Activated CD4-positive, alpha-beta T cell treated with anti-CD3 and anti-CD28 coated beads, Interleukin-2, amount 50 U/mL, for 48 hours (primary cell): ENCODE measurements at regions not wholly inside any gene's neighbourhood (a gene's known extent, or its start where the extent isn't known, plus 50 kb on each side); places are given as distances from the start of the nearest gene placed in this dataset.

Experiments
- DNase-seq, 2 experiments: peaks; one replicate each; pipeline ENCODE4 v3.0.0-alpha.2; 2020

DNA sequence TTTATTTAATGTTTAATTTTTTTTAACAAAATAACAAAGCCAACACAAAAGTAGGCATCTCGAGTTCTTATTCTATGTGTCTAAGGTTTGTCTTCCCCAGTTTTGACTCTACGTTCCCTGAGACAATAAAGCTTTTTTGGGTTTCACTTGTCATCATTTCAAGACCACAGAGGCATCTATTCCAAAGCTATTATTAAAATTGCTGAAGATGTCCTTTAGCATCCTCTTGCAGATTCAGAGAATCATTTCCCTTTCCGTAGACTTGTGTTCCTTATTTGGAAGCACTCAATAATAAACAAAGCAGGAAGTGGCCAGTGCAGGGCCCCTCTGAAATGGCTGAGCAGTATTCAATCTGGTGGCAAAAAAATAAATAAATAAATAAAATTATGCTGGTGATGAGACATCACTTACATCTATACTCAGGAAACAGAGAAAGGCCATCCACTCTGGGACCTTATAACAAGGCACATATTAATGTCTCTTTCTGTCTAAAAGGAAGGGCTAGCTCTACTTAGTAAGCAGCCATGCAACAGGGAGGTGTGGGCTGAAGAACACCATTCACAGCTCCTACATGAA lies 362.3 kb downstream of the WDR72 start:
- DNase-seq = no peak

DNA sequence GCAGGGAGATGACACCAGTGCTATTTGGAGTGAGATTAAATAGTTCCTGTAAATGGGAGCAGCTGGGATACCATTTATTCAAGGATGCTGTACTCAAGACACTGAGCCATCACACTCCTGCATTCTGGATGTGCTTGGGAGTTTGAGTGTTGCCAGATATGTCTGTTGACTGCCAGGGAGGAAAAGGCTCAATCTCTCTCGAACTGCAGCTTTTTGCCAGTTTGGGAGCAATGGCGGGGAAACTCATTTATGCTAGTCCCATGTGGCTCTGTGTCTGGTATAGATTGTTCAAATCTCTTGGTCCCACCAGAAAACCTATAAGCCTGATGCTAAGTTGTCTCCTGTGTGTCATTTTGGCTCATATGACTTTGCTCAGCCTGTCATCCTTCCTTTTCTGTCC lies 363.6 kb downstream of the WDR72 start:
- DNase-seq = no peak

DNA sequence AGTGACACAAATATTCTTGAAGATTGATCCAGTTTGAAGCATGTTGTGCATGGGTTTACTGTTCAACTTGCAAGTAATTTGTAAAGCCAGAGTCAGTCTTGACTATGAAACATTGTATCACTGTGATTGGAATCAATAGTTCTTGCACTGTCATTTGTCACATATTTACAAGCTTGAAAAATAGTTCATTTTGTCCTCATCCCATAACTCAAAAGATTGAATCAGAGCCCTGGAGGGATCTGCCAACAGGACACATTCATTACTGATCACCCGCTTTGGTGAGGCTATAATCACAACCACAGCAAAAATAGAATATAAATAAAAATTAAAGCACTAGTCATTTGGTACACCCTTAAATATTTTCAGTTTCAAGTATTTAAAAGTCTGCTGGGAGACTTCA lies 368.9 kb downstream of the WDR72 start:
- DNase-seq = no peak

DNA sequence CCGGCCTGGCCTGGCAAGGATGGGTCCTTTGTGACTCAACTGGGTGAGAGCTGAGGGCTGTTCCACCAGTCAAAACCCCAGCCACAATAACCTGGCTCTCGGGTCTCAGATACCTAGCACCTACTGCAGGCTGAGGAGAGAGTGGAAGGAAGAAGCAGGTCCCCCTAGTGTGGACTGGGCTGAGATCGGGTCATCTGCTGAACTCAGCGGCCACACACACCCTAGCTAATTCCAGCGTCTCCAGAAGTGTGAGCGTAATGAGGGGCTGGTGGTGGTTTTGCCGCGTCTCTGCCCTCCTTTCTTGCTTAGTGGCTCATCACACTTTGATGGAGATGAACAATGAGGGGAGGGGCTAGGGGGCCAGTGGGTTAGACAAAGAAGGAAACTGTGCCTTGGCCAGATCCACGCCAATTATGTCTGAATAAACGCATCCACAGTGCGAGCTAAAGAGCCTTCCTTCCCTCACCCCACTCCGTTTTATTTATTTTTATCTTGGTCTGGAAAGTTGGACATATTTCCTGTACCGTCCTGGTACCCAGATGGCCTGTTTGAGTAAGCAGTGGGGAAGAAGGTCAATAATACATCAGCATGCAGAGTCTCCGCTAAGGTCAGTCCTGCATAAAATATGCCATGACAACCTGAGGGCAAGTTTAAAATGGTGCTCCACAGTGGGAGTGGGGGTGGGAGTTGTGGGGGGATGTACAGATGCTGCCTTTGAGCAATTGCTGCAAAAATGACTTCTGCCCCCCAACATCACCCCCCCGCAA lies 370.0 kb downstream of the WDR72 start:
- no peak for DNase-seq

DNA sequence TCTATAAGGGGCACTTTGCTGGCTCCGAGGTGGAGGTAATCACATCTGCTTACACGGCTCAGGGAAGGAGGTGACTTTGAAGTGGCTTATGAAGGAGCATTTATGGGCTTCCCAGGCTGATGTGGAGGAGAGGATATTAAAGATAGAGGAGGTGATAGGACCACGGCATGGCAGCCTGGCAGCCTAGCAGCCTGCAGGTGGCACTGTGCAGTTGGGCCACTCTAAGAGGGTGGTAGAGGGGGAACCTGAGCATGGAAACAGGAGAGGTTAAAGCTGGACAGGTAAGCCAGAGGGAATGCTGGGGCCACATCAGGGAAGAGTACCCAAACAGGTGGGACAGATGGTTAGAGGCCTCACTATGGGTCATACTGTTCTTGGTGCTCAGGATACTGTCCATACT lies 375.0 kb downstream of the WDR72 start:
- DNase-seq = no peak

DNA sequence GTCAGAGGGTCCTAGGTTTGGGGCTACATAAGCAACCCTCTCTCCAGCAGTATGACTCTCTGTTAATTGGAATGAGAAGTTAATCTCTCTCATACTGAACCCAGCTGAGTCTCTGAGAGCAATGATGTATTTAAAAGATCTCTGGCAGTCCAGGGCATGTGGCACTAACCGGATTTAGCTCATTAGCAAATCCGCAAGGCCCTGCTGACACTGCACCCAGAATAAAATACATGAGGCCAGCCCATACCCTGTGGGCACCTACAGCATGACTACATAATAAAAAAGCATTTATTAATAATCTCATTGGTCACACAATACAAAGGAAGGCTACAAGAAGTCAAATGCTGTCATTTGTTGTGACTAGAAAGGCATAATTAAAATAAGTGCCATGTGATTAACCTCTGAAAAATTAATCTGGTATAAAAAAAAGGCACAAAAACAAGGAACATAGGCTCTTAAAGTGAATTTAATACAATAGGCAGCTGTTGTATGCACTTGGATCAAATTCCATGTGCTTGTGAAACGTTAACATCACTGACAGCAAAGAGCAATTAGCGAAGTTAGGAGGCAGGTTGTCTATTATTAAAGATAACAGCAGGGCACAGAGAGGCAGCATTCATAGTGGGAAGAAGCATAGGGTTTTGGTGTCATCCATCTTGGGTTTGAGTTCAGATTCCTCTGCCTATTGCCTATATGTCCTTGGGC lies 381.2 kb downstream of the WDR72 start:
- DNase-seq = no peak

DNA sequence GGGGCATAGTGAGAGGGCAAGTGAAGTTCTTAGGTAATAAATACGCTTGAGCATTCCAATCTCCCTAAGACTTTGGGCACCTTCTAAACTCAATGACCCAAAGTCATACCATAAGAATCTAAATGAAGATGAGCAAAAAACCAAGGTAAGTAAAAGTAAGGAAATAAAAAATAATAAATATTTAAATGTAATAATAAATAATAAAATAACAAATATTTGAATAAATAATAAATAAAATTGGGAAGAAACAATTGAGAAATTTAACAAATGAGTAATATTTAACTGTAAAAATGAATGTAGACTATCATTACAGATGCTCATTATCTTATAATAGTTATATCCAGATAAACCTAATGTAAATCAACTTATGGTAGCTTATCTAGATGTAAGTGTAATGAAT lies 391.7 kb downstream of the WDR72 start:
- no peak for DNase-seq

DNA sequence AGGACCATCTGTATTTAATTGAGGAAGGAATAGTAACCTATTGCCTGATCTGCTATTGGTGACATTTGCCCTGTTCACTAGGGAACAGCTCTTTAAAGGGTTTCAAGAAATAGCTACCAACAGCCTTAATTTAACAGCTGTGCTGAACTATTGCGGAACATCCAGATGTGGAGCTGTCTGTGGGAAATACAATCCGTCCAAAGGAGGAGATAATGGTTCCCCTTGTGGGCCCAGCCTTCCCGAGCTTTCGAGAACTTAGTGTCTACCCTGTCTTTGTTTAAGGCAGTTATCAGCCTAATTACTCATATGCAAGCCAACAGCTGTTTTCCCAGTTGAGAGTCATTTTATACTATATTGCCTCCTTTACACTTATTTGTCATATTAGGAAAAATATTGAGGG lies 398.6 kb downstream of the WDR72 start:
- no peak for DNase-seq

DNA sequence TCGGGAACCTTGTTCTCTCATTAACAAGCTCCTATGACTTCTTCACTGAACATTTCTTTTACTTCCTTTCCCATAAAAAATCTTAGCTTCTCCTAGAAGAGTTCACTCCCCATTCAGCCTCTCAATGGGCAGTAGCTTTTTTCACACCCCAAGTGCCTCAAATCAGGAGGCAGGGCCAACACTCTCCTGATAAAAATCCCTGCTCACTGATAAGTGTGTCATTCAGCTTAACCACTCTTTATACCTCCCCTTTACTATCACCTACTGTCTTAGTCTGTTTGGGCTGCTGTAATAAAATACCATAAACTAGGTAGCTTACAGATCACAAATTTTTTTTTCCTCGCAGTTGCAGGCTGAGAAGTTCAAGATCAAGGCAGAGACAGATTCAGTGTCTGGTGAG lies 400.4 kb downstream of the WDR72 start:
- no peak for DNase-seq

DNA sequence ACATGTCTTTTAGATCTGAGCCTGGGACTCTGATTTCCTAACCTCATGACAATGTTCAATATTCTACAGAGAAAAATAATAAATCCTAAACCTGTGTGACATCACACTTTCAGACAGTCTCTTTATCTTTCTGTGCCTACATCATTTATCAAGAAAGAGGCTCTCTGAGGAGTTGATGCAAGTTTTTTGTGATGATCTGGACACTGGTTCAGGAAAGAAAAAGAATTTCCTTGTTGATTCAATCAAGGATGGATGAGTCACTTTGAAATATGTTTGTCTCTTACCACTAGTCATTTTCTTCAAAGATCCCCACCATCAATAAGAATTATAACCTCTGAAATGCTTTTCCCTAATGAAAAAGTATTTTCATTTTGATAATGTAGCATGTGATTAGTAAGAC lies 404.6 kb downstream of the WDR72 start:
- no peak for DNase-seq

DNA sequence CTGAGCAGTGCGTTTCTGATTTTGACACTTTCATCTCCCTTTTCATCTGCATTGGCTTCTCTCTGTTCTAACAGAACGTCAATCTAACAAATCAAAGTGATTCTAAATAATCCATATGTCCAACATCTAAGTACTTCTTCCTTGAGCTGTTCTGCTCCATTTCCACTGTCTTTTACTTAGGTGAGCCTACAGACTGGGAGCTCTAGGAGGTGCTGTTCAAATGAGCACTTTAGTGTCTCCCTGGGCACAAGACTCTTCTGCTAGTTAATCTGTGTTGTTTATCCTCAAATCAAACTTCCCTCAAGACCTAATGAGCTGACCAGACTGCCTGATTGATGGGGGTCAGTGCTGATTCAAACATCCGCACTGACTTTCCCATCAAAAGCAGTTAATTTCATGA lies 408.1 kb downstream of the WDR72 start:
- DNase-seq = no peak

DNA sequence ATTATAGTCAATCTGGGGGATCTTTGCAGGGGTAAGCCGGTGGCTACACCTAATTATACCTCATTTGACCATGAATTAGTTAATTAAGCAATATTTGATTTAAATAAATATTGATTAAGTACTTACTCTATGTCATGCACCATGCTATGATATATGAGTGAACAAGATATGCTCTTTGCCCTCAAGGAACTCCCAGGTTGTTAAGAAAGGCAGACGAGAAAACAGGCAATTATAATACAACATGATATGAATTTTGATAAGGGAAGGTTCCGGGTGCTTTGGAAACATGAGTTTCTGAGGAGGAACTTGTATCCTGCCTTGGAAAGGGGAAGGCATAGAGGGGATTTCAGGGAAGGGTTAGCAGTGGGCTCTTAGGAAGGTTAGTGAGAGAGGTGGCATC lies 412.9 kb downstream of the WDR72 start:
- no peak for DNase-seq

DNA sequence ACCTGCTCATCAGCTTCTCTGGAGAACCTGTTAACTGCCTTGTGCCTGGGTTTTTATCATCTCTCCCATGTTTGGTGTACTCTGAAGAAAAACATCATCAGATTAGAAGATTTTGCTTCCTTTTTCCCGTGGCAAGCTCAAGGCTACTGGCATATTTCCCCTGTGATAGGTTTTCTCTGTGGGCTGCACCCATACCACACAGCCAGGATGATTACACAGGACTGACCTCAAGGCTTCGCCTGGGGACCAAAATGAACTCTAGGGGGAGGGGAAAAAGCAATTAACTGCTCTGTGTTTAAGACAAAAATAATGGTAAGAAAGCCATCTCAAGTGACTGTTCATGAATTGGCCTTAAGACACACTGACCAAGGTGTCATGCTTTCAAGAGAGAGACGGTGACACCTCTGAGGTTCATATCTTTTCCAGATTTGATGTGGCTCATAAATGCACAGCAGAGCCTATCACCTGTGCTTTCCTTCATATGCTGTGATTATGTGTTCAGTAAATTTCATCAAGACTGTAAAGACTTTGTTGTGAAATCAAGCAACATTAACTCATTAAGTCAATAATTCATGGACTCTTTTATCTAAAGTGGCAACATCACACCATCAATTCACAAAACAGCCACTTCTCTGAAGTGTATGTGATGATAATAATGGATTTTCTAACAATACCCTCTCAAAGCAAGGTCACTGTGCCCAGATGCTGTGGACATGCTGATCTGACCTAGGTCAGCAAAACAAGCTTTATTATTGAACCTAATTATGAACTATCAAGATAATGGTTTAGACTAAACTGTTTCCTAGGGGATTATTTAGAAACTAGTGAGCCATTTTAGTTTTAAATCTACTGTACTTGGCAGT lies 427.9 kb downstream of the WDR72 start:
- no peak for DNase-seq

DNA sequence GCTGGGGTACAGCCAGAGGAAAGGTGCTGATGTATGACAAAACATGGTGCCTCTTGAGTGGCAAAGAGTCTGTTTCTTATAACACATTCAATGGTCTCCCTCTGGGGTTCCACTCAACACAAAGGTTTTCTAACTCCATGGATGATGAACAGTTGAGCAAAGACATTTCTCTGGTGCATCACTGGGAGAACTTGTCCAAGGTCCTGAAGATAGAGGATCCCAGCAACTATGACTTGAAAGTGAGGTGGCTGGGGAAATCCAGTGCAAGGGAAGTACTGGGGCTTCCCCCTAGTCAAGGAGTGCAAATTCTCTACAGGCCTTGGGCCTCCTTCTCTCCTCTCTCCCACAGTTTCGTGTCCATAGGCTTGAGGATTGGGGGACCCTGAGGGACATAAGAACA lies 431.1 kb downstream of the WDR72 start:
- no peak for DNase-seq

DNA sequence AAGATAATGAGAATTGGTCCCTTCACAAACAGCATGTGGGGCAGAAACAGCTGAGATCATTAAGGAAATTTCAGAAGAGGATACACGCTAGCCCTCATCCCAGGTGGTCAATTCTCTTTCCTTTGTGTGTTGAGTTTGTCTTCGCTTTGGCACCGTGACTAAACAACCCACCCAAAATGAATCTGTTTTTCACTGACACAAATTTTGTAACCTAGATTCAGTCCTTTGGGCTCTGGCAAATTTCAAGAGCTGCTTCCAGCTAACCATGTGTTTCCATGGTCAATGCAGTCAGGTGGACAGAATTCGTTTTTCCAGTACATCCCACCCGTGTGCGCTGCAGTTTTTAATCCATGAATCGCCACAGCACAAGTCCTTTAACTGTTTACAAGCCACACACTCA lies 435.4 kb downstream of the WDR72 start:
- DNase-seq = no peak

DNA sequence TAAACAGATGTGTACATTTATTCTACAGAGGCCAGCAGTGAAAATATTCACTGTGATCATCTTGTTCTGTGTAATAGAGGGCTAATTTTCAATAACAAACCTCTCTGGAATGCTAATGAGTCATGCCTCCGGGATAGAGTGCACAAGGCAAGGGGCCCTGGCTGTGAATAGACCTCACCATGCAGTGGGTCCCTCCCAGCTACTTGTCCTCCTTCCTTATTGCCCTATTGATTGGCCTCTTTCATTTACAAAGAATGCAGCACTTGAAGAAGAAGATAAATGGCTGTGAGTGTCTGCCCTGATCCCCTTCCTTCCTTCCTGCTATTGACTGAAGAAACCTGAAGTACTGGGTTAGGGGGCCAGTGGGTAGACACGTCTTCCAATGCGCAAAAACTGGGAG lies 436.3 kb downstream of the WDR72 start:
- DNase-seq = no peak

DNA sequence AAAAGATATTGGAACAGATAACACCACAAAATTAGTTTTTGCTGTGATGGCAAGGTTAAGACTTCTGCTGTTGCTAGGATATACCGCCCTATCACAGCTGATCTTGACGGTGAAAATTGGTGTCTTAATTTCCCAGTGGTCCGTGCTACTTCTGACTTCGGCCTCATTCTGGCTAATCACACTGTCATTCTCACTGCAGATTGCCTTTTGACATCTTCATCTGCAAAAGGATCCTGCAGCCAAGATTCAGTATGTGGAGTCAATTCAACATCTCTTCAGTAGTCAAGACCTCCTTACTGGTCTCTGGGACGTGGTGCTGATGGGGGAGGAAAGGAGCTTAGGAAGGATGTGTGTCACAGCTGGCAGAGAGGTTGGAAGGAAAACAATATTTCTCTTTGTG lies 438.6 kb downstream of the WDR72 start:
- no peak for DNase-seq

DNA sequence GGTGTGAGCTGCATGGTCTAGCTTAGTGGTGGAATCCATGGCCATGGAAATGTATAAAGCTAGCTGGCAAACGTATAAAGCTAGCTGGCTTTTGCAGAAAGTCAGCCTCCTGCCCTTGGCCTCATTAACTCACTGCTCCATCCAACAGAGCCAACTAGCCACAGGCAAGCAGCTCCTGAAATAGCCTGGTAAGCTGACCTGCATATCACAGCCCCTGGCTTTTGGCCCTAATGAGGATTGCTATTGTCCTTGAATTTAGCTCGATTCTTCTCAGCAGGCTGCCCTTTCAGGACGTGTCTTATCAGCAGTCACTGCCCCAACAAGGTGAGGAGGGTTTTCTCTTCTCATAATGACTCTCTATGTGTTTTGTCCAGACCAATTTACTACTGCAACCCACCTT lies 446.8 kb downstream of the WDR72 start:
- no peak for DNase-seq

DNA sequence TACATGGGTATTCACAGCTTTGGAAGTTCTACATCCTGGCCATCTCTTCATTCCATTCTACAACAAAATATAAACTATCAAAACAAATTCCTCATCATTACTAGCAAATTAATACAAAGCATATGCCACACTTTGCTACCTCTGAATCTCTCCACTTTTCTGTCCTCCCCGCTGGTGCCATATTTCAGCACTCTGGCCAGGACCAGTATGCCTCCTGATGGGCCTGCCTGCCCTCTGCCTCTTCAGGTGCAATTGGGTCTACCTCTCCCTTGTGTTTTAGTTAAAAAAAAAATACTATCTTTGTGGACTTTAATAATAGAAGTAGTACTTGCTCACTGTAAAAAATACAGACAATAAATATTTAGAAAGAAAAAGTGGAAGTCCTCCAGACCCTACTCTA lies 448.8 kb downstream of the WDR72 start:
- no peak for DNase-seq

DNA sequence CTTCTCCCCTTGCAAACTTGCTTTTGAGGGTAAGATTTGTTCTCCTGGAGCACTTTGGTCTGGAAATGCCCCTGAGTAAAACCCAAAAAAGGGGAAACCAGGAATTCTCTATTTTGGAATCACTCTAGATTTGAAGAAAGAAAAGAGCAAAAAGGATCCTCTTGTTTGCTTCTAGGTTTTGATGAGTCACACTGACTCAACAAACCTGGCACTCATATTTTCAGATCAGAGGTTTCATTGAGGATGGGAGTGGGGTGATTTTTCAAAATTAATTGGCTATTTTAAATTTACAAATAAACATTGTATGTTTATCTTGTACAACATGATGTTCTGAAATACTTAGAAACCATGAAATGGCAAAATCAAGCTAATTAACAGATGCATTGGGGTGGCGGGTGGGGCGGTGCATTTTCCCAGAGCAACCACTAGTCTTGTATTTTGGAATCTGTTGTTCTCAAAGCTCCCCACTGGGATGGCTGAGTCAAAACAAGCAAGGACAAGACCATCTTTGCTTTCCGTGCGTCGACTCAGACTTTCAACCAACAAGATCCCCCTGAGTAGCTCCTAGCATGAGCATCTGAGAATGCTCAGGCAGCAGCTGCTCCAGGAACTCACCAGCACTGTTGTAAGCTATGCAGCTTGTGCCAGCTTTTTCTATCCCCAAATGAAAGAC lies 451.4 kb downstream of the WDR72 start:
- DNase-seq = no peak

DNA sequence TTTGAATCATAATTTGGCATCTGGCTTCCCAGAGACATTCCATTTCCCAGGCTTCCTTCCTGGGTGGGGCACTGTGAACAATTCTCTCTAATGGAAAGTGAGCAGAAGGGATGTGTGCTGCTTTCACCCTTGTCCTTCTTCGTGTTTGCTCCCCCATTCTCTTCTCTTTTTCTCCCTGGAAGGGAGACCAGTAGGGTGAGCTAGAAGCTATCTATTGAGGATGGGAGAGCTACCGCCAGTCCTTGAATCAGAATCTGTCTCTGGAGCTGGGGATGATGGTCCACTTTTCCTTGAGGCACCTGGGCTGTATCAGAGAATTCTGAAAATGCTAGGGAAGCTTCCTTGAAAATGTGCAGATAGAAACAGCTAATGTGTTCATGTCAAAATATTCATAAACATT lies 453.9 kb downstream of the WDR72 start:
- no peak for DNase-seq

DNA sequence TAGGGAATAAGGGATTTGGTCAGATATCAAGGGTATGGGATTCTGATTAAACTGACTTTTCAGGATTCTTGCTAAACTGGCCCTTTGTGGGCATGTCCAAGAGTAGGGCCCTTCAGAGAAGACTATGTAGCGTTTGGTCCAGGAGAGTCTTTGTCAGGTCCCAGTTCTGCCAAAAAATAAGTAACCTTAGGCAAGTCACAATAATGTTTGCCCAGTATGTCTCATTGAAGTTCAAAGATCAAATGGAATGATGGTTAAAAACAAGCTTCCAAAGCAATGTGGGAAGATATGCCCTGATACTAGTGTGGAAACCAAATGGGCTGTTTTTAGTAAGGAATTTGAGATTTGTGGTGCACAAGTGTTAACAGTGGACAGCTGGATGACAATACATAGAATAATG lies 454.4 kb downstream of the WDR72 start:
- DNase-seq = no peak

DNA sequence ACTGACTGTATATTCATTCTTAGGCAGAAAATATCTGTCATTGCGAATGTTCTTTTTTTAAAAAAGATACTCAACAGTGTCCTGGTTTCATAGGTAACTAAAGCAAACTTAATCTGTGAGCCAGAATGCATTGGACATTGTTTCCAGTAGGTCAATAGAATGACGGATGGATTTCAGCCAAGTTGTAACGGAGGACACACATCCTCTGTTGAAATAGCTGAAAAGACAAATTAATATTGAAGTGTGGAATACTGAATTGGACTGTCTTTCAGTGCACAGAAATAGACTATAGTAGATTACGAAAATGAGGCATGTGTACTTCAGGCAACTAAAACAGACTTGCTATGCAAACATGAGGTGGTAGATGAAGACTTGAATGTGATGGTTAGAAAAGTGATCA lies 461.6 kb downstream of the WDR72 start:
- DNase-seq = no peak
